ENCODE measurements at regions not wholly inside any gene's neighbourhood (a gene's known extent, or its start where the extent isn't known, plus 50 kb on each side); places are given as distances from the start of the nearest gene placed in this dataset.
A peak's percentile ranks its signal among the peaks of the same experiment; 100 is the strongest.

- ATAC-seq (peak; percentile 78), DNase-seq (ENCODE audit: low spot score) (peak; percentile 29)
- no peak overlapping the region for H3K4me3 Mint-ChIP-seq
- no peaks in the 10 kb centered on the region for H3K36me3 Mint-ChIP-seq
- H3K9me3 Mint-ChIP-seq, result no peaks in the 10 kb centered on the region
- no peaks in the 10 kb centered on the region for H3K27me3 Mint-ChIP-seq (ENCODE audit: low read depth)
- TF ChIP-seq USF2 (CRISPR knock-in tag; IDR thresholded peaks at IDR 0.05) (no peak), NFATC4 (CRISPR knock-in tag; IDR thresholded peaks at IDR 0.05) (no peak), RELA (CRISPR knock-in tag; IDR thresholded peaks at IDR 0.05; ENCODE audit: borderline replicate concordance) (no peak), USF1 (CRISPR knock-in tag; IDR thresholded peaks at IDR 0.05) (no peak), SMAD3 (CRISPR knock-in tag; IDR thresholded peaks at IDR 0.05; ENCODE audit: borderline replicate concordance) (no peak), FOXP1 (CRISPR knock-in tag; IDR thresholded peaks at IDR 0.05; ENCODE audit: borderline replicate concordance) (no peak), NR1H2 (CRISPR knock-in tag; IDR thresholded peaks at IDR 0.05) (no peak), OVOL2 (CRISPR knock-in tag; IDR thresholded peaks at IDR 0.05; ENCODE audit: borderline replicate concordance) (no peak), ETV6 (CRISPR knock-in tag; IDR thresholded peaks at IDR 0.05) (no peak), CREB1 (CRISPR knock-in tag; IDR thresholded peaks at IDR 0.05) (no peak), MXD4 (CRISPR knock-in tag; IDR thresholded peaks at IDR 0.05; ENCODE audit: borderline replicate concordance) (no peak), ELF4 (CRISPR knock-in tag; IDR thresholded peaks at IDR 0.05; ENCODE audit: low read depth) (no peak), TEAD4 (CRISPR knock-in tag; IDR thresholded peaks at IDR 0.05) (no peak), FOXJ3 (CRISPR knock-in tag; IDR thresholded peaks at IDR 0.05; ENCODE audit: borderline replicate concordance) (no peak), ZNF138 (CRISPR knock-in tag; conservative IDR thresholded peaks at IDR 0.05) (no peak)
- TF ChIP-seq, protein P1, sequence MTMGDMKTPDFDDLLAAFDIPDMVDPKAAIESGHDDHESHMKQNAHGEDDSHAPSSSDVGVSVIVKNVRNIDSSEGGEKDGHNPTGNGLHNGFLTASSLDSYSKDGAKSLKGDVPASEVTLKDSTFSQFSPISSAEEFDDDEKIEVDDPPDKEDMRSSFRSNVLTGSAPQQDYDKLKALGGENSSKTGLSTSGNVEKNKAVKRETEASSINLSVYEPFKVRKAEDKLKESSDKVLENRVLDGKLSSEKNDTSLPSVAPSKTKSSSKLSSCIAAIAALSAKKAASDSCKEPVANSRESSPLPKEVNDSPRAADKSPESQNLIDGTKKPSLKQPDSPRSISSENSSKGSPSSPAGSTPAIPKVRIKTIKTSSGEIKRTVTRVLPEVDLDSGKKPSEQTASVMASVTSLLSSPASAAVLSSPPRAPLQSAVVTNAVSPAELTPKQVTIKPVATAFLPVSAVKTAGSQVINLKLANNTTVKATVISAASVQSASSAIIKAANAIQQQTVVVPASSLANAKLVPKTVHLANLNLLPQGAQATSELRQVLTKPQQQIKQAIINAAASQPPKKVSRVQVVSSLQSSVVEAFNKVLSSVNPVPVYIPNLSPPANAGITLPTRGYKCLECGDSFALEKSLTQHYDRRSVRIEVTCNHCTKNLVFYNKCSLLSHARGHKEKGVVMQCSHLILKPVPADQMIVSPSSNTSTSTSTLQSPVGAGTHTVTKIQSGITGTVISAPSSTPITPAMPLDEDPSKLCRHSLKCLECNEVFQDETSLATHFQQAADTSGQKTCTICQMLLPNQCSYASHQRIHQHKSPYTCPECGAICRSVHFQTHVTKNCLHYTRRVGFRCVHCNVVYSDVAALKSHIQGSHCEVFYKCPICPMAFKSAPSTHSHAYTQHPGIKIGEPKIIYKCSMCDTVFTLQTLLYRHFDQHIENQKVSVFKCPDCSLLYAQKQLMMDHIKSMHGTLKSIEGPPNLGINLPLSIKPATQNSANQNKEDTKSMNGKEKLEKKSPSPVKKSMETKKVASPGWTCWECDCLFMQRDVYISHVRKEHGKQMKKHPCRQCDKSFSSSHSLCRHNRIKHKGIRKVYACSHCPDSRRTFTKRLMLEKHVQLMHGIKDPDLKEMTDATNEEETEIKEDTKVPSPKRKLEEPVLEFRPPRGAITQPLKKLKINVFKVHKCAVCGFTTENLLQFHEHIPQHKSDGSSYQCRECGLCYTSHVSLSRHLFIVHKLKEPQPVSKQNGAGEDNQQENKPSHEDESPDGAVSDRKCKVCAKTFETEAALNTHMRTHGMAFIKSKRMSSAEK (CRISPR knock-in tag; IDR thresholded peaks at IDR 0.05; ENCODE audit: borderline replicate concordance), result no peak
- TF ChIP-seq, protein P2, sequence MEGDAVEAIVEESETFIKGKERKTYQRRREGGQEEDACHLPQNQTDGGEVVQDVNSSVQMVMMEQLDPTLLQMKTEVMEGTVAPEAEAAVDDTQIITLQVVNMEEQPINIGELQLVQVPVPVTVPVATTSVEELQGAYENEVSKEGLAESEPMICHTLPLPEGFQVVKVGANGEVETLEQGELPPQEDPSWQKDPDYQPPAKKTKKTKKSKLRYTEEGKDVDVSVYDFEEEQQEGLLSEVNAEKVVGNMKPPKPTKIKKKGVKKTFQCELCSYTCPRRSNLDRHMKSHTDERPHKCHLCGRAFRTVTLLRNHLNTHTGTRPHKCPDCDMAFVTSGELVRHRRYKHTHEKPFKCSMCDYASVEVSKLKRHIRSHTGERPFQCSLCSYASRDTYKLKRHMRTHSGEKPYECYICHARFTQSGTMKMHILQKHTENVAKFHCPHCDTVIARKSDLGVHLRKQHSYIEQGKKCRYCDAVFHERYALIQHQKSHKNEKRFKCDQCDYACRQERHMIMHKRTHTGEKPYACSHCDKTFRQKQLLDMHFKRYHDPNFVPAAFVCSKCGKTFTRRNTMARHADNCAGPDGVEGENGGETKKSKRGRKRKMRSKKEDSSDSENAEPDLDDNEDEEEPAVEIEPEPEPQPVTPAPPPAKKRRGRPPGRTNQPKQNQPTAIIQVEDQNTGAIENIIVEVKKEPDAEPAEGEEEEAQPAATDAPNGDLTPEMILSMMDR (IDR thresholded peaks at IDR 0.05), result no peak
- POLR2A ChIA-PET, result interaction anchor here (0.7 to 0.9 kb wide), 2 partner anchors 110 to 121 kb away, joined by 3 to 4 read pairs; no protein-coding TSS in a partner anchor
- 0 out of 2 replicates have a peak overlapping the region, but pooled peaks have one; percentile 5 for H3K27ac Mint-ChIP-seq
- peaks cover 42% of the 10 kb centered on the region for H3K4me1 Mint-ChIP-seq
- CTCF ChIA-PET, result interaction anchor here (1.0 to 1.1 kb wide), 3 partner anchors 13 to 196 kb away, joined by 4 to 7 read pairs (median 5); no protein-coding TSS in a partner anchor
Measured at GRCh38 chr3:150299201-150299600, 108.9 kb upstream of the TSC22D2 start.

- Mint-ChIP-seq H3K9me3 (no peaks in the 10 kb centered on the region), H3K27me3 (ENCODE audit: low read depth) (no peaks in the 10 kb centered on the region), H3K36me3 (no peaks in the 10 kb centered on the region), H3K27ac (0 out of 2 replicates have a peak overlapping the region, but pooled peaks have one; percentile 47), H3K4me3 (no peak overlapping the region; the same call in 1 of the 2 replicates), H3K4me1 (peaks cover 45% of the 10 kb centered on the region)
- CTCF ChIA-PET, result interaction anchor here (0.9 to 3.3 kb wide), 8 partner anchors 10 to 207 kb away, joined by 3 to 24 read pairs (median 6); no protein-coding TSS in a partner anchor
- POLR2A ChIA-PET, result interaction anchor here (0.9 kb wide), 1 partner anchor 11 kb away, joined by 3 read pairs; no protein-coding TSS in a partner anchor
- no peak for ATAC-seq
- DNase-seq (ENCODE audit: low spot score), result no peak
- TF ChIP-seq KAT7 (CRISPR knock-in tag; IDR thresholded peaks at IDR 0.05; ENCODE audit: borderline replicate concordance) (no peak), RORB (CRISPR knock-in tag; IDR thresholded peaks at IDR 0.05) (no peak), PRDM15 (CRISPR knock-in tag; IDR thresholded peaks at IDR 0.05) (no peak), CDX4 (CRISPR knock-in tag; IDR thresholded peaks at IDR 0.05; ENCODE audit: borderline replicate concordance) (no peak)
- TF ChIP-seq, protein P3, sequence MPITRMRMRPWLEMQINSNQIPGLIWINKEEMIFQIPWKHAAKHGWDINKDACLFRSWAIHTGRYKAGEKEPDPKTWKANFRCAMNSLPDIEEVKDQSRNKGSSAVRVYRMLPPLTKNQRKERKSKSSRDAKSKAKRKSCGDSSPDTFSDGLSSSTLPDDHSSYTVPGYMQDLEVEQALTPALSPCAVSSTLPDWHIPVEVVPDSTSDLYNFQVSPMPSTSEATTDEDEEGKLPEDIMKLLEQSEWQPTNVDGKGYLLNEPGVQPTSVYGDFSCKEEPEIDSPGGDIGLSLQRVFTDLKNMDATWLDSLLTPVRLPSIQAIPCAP (CRISPR knock-in tag; IDR thresholded peaks at IDR 0.05), result no peak
Measured at GRCh38 chr3:150296966-150297365, 111.1 kb upstream of the TSC22D2 start.
